ENCODE measurements at regions not wholly inside any gene's neighbourhood (a gene's known extent, or its start where the extent isn't known, plus 50 kb on each side); places are given as distances from the start of the nearest gene placed in this dataset.

DNA sequence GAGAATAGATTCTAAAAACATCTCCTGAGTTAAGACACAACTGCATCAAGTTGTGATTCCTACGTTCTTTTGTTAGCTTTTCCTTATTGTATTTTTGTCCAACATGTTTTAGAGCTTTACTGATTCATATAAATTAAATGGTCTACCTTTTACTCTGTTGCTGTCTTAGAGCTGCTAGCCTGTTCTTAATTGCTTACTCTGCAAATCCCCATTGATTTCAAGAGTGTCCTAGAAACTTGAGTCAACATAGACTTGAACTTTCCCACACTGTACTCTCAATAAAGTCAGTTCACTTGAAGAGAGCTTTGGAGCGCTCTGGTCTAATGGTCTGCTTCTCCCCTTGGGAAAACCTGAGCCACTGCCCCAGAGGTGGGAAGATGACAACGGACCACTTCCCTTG is 343.9 kb downstream of the CCER1 start:
- H3K4me1 ChIP-seq (ENCODE audit: control insufficient read depth in 4 of 4, insufficient read depth in 4 of 4, low read length in 3 of 4), result no peaks in the 10 kb centered on the region
- H3K9ac ChIP-seq (ENCODE audit: low read depth in 1 of 2, low read length in 2 of 2), result no peak overlapping the region
- TF ChIP-seq, protein P1, sequence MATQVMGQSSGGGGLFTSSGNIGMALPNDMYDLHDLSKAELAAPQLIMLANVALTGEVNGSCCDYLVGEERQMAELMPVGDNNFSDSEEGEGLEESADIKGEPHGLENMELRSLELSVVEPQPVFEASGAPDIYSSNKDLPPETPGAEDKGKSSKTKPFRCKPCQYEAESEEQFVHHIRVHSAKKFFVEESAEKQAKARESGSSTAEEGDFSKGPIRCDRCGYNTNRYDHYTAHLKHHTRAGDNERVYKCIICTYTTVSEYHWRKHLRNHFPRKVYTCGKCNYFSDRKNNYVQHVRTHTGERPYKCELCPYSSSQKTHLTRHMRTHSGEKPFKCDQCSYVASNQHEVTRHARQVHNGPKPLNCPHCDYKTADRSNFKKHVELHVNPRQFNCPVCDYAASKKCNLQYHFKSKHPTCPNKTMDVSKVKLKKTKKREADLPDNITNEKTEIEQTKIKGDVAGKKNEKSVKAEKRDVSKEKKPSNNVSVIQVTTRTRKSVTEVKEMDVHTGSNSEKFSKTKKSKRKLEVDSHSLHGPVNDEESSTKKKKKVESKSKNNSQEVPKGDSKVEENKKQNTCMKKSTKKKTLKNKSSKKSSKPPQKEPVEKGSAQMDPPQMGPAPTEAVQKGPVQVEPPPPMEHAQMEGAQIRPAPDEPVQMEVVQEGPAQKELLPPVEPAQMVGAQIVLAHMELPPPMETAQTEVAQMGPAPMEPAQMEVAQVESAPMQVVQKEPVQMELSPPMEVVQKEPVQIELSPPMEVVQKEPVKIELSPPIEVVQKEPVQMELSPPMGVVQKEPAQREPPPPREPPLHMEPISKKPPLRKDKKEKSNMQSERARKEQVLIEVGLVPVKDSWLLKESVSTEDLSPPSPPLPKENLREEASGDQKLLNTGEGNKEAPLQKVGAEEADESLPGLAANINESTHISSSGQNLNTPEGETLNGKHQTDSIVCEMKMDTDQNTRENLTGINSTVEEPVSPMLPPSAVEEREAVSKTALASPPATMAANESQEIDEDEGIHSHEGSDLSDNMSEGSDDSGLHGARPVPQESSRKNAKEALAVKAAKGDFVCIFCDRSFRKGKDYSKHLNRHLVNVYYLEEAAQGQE (IDR thresholded peaks at IDR 0.05), result no peak
- TF ChIP-seq HNF4G (IDR thresholded peaks at IDR 0.05) (no peak), FOXA2 (IDR thresholded peaks at IDR 0.05) (no peak), SP1 (IDR thresholded peaks at IDR 0.05) (no peak), FOXA1 (IDR thresholded peaks at IDR 0.05) (no peak), JUND (IDR thresholded peaks at IDR 0.05) (no peak), NR2F2 (IDR thresholded peaks at IDR 0.05) (no peak), TAF1 (conservative IDR thresholded peaks at IDR 0.05) (no peak), RXRA (IDR thresholded peaks at IDR 0.05) (no peak), RAD21 (IDR thresholded peaks at IDR 0.05) (no peak), EGR1 (IDR thresholded peaks at IDR 0.05; ENCODE audit: low read depth in 2 of 2) (no peak), YY1 (IDR thresholded peaks at IDR 0.05) (no peak)
- TF ChIP-seq, protein P2, sequence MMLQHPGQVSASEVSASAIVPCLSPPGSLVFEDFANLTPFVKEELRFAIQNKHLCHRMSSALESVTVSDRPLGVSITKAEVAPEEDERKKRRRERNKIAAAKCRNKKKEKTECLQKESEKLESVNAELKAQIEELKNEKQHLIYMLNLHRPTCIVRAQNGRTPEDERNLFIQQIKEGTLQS (IDR thresholded peaks at IDR 0.05), result no peak
- TF ChIP-seq, protein P3, sequence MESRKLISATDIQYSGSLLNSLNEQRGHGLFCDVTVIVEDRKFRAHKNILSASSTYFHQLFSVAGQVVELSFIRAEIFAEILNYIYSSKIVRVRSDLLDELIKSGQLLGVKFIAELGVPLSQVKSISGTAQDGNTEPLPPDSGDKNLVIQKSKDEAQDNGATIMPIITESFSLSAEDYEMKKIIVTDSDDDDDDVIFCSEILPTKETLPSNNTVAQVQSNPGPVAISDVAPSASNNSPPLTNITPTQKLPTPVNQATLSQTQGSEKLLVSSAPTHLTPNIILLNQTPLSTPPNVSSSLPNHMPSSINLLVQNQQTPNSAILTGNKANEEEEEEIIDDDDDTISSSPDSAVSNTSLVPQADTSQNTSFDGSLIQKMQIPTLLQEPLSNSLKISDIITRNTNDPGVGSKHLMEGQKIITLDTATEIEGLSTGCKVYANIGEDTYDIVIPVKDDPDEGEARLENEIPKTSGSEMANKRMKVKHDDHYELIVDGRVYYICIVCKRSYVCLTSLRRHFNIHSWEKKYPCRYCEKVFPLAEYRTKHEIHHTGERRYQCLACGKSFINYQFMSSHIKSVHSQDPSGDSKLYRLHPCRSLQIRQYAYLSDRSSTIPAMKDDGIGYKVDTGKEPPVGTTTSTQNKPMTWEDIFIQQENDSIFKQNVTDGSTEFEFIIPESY (IDR thresholded peaks at IDR 0.05), result no peak
- TF ChIP-seq, protein P4, sequence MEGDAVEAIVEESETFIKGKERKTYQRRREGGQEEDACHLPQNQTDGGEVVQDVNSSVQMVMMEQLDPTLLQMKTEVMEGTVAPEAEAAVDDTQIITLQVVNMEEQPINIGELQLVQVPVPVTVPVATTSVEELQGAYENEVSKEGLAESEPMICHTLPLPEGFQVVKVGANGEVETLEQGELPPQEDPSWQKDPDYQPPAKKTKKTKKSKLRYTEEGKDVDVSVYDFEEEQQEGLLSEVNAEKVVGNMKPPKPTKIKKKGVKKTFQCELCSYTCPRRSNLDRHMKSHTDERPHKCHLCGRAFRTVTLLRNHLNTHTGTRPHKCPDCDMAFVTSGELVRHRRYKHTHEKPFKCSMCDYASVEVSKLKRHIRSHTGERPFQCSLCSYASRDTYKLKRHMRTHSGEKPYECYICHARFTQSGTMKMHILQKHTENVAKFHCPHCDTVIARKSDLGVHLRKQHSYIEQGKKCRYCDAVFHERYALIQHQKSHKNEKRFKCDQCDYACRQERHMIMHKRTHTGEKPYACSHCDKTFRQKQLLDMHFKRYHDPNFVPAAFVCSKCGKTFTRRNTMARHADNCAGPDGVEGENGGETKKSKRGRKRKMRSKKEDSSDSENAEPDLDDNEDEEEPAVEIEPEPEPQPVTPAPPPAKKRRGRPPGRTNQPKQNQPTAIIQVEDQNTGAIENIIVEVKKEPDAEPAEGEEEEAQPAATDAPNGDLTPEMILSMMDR (IDR thresholded peaks at IDR 0.05; ENCODE audit: low read depth, low read length, missing input control), result no peak
- TF ChIP-seq, protein P5, sequence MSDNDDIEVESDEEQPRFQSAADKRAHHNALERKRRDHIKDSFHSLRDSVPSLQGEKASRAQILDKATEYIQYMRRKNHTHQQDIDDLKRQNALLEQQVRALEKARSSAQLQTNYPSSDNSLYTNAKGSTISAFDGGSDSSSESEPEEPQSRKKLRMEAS (IDR thresholded peaks at IDR 0.05), result no peak
- H3K36me3 ChIP-seq (ENCODE audit: control insufficient read depth in 4 of 4, insufficient read depth in 3 of 4, low read depth in 1 of 4, low read length in 3 of 4), result no peaks in the 10 kb centered on the region
- H3K9me3 ChIP-seq (ENCODE audit: control insufficient read depth in 4 of 4, low read length in 3 of 4), result peaks cover 0 to 4% (median 0%) of the 10 kb centered on the region in 4 donors
- no peak overlapping the region for H3K4me3 ChIP-seq (ENCODE audit: low read depth in 1 of 3, low read length in 3 of 3)
- DNase-seq (ENCODE audit: low spot score), result no peak
- no peak overlapping the region for H3K27ac ChIP-seq (ENCODE audit: low read depth in 1 of 2, low read length in 2 of 2)
- H3K27me3 ChIP-seq (ENCODE audit: control insufficient read depth in 4 of 4, insufficient read depth in 4 of 4, low read length in 3 of 4), result no peaks in the 10 kb centered on the region
- WGBS, result 51% methylated on average over 3 of the region's 3 CpGs
